ENCODE measurements at regions not wholly inside any gene's neighbourhood (a gene's known extent, or its start where the extent isn't known, plus 50 kb on each side); places are given as distances from the start of the nearest gene placed in this dataset.

GRCh38 chr1:81330521-81330920, 470.2 kb upstream of the ADGRL2 start (continued):
- TF ChIP-seq, protein P1, sequence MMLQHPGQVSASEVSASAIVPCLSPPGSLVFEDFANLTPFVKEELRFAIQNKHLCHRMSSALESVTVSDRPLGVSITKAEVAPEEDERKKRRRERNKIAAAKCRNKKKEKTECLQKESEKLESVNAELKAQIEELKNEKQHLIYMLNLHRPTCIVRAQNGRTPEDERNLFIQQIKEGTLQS (IDR thresholded peaks at IDR 0.05), result no peak
- TF ChIP-seq TAF1 (conservative IDR thresholded peaks at IDR 0.05), result no peak
- TF ChIP-seq CTCF (IDR thresholded peaks at IDR 0.05; ENCODE audit: low read depth, low read length, missing input control), result no peak
- TF ChIP-seq RXRA (IDR thresholded peaks at IDR 0.05), result no peak
- no peak for TF ChIP-seq SP1 (IDR thresholded peaks at IDR 0.05)

DNA sequence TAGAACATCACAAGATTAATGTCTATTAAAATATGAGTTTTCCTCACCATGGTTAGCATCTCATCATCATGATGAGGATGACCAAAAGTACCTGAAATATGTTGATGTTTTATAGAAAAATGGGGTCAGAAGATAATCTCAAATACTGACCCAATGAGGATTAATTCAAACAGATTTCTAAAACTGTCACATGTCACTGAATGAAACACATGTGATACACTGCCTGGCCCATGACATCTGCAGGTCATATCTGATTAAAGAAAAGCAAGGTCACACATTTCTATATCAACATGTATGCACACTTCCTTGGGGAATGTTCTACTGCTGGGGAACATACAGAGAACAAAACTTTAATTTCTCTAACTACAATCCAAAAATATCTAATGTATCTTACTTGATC, 470.6 kb upstream of the ADGRL2 start:
- no peak for TF ChIP-seq FOXA1 (IDR thresholded peaks at IDR 0.05)
- no peak for TF ChIP-seq TAF1 (conservative IDR thresholded peaks at IDR 0.05)
- TF ChIP-seq ZBTB33 (IDR thresholded peaks at IDR 0.05), result no peak
- TF ChIP-seq RAD21 (IDR thresholded peaks at IDR 0.05), result no peak
- no peak for TF ChIP-seq HNF4A (conservative IDR thresholded peaks at IDR 0.05)
- TF ChIP-seq, protein P1 (IDR thresholded peaks at IDR 0.05), result no peak
- no peak for TF ChIP-seq YY1 (IDR thresholded peaks at IDR 0.05)
- TF ChIP-seq EGR1 (IDR thresholded peaks at IDR 0.05; ENCODE audit: low read depth in 2 of 2), result no peak
- TF ChIP-seq SP1 (IDR thresholded peaks at IDR 0.05), result no peak
- TF ChIP-seq REST (IDR thresholded peaks at IDR 0.05), result no peak
- no peak for TF ChIP-seq NR2F2 (IDR thresholded peaks at IDR 0.05)
- no peak for TF ChIP-seq FOXA2 (IDR thresholded peaks at IDR 0.05)
- no peak for TF ChIP-seq CTCF (IDR thresholded peaks at IDR 0.05; ENCODE audit: low read depth, low read length, missing input control)
- TF ChIP-seq GABPA (IDR thresholded peaks at IDR 0.05 in 1 of 2, conservative IDR thresholded peaks at IDR 0.05 in 1 of 2), result no peak
- no peak for DNase-seq (ENCODE audit: low spot score)
- H3K9me3 ChIP-seq (ENCODE audit: control insufficient read depth in 4 of 4, low read length in 3 of 4), result no peaks in the 10 kb centered on the region
- no peak overlapping the region for H3K27ac ChIP-seq (ENCODE audit: low read depth in 1 of 2, low read length in 2 of 2)
- no peak overlapping the region for H3K4me3 ChIP-seq (ENCODE audit: low read depth in 1 of 3, low read length in 3 of 3)
- H3K27me3 ChIP-seq (ENCODE audit: control insufficient read depth in 4 of 4, insufficient read depth in 4 of 4, low read length in 3 of 4), result no peaks in the 10 kb centered on the region
- no peaks in the 10 kb centered on the region for H3K4me1 ChIP-seq (ENCODE audit: control insufficient read depth in 4 of 4, insufficient read depth in 4 of 4, low read length in 3 of 4)
- H3K36me3 ChIP-seq (ENCODE audit: control insufficient read depth in 4 of 4, insufficient read depth in 3 of 4, low read depth in 1 of 4, low read length in 3 of 4), result no peaks in the 10 kb centered on the region
- no peak overlapping the region for H3K9ac ChIP-seq (ENCODE audit: low read depth in 1 of 2, low read length in 2 of 2)

Measured in liver (tissue), 7 donors.